T-cell (primary cell): ENCODE measurements at regions not wholly inside any gene's neighbourhood (a gene's known extent, or its start where the extent isn't known, plus 50 kb on each side); places are given as distances from the start of the nearest gene placed in this dataset.
"Not testable (repeated sequence)": the region's sequence is repeated elsewhere in the genome, so short reads cannot be mapped to it uniquely, and the experiment has no call there.

Experiments used
- ATAC-seq, 4 experiments: fragments of 200-7000 bp in 3 of 4; fragments of 150-1000 bp in 1 of 4; cut with Tn5 transposase; replicated peaks in 1 of 4; 1 replicate in 3 of 4; 2 replicates in 1 of 4; pipeline ENCODE4 v1.10.0; 2021; ENCODE audit warnings: moderate library complexity in 3 of 4, mild to moderate bottlenecking in 2 of 4, moderate number of reproducible peaks in 1 of 4
- CTCF ChIA-PET, 2 donors: fragments of 300-600 bp; sonication (Branson Sonifier 250); formaldehyde crosslinking; loops; one replicate each; lab custom pipeline; 2022; ENCODE audit warnings: antibody characterized with exemption in 2 of 2; lab: Charles Lee
- POLR2A ChIA-PET, 2 donors: fragments of 300-600 bp; sonication (Branson Sonifier 250); formaldehyde crosslinking; loops; one replicate each; lab custom pipeline; 2022; ENCODE audit warnings: antibody characterized with exemption in 2 of 2; lab: Charles Lee
- DNase-seq, 35 experiments: peaks; one replicate each; pipeline versions ENCODE4 v3.0.0 to v3.0.0-alpha.2; 2013 to 2023
- H3K27ac ChIP-seq: one replicate; pipeline ENCODE4 v1.5.1; 2013; ENCODE audit warnings: low read length
- H3K27me3 ChIP-seq, 2 experiments: replicated peaks in 1 of 2; 1 replicate in 1 of 2; 2 replicates in 1 of 2; pipeline versions ENCODE4 v1.6.1 to v1.7.0; 2013; ENCODE audit warnings: low read length in 1 of 2, mixed read lengths in 1 of 2; ENCODE audit not compliant: control insufficient read depth in 2 of 2, insufficient read depth in 2 of 2; ENCODE audit errors: extremely low read depth in 1 of 2
- H3K36me3 ChIP-seq, 2 donors: 1 replicate in 1 of 2; 2 replicates in 1 of 2; pipeline versions ENCODE4 v1.6.1 to v1.7.0; 2013; ENCODE audit warnings: low read length in 1 of 2; ENCODE audit not compliant: control insufficient read depth in 2 of 2, insufficient read depth in 1 of 2; ENCODE audit errors: extremely low read depth in 1 of 2
- H3K4me1 ChIP-seq, 2 experiments: 1 replicate in 1 of 2; 2 replicates in 1 of 2; pipeline versions ENCODE4 v1.6.1 to v1.7.0; 2013; ENCODE audit warnings: low read length in 2 of 2, mixed read lengths in 1 of 2; ENCODE audit not compliant: insufficient read depth in 2 of 2, control insufficient read depth in 1 of 2; ENCODE audit errors: extremely low read depth in 1 of 2
- H3K4me3 ChIP-seq, 2 donors: 1 replicate in 1 of 2; 2 replicates in 1 of 2; pipeline versions ENCODE4 v1.5.1 to v1.7.0; 2013; ENCODE audit warnings: mild to moderate bottlenecking in 2 of 2, low read length in 1 of 2, moderate library complexity in 1 of 2; ENCODE audit not compliant: control insufficient read depth in 1 of 2; ENCODE audit errors: extremely low read depth in 1 of 2
- H3K9me3 ChIP-seq: 2 replicates; pipeline ENCODE4 v1.7.0; 2013
- H3K27ac Mint-ChIP-seq, 2 donors: one replicate each; pipeline ENCODE4 v1.8.0; 2020 to 2021; ENCODE audit warnings: mild to moderate bottlenecking in 2 of 2, mixed read lengths in 2 of 2
- H3K27me3 Mint-ChIP-seq, 2 donors: one replicate each; pipeline ENCODE4 v1.8.0; 2021 to 2022; ENCODE audit warnings: mixed read lengths in 2 of 2
- H3K36me3 Mint-ChIP-seq: one replicate; pipeline ENCODE4 v1.8.0; 2021; ENCODE audit warnings: mixed read lengths
- H3K4me1 Mint-ChIP-seq, 3 donors: one replicate each; pipeline ENCODE4 v1.8.0; 2020 to 2022; ENCODE audit warnings: mixed read lengths in 3 of 3, mild to moderate bottlenecking in 1 of 3
- H3K4me3 Mint-ChIP-seq, 3 donors: one replicate each; pipeline ENCODE4 v1.8.0; 2020 to 2022; ENCODE audit warnings: mild to moderate bottlenecking in 3 of 3, mixed read lengths in 3 of 3, moderate library complexity in 3 of 3
- H3K9me3 Mint-ChIP-seq, 3 donors: one replicate each; pipeline ENCODE4 v1.8.0; 2020 to 2022; ENCODE audit warnings: mixed read lengths in 3 of 3
- WGBS: methylation state at CpG from one replicate; pipeline ENCODE4 v1.1.5; 2013; ENCODE audit warnings: missing lambda C conversion rate; ENCODE audit not compliant: insufficient coverage; 5-methylcytosine and 5-hydroxymethylcytosine counted together

- Histone ChIP-seq H3K27ac (no peak overlapping the region), H3K4me1 (no peaks in the 10 kb centered on the region), H3K9me3 (no peaks in the 10 kb centered on the region), H3K4me3 (no peak overlapping the region), H3K27me3 (no peaks in the 10 kb centered on the region), H3K36me3 (no peaks in the 10 kb centered on the region)
- Mint-ChIP-seq H3K27me3 (no peaks in the 10 kb centered on the region), H3K4me1 (no peaks in the 10 kb centered on the region), H3K27ac (no peak overlapping the region), H3K9me3 (peaks cover 10 to 20% (median 10%) of the 10 kb centered on the region in 3 donors), H3K36me3 (no peaks in the 10 kb centered on the region), H3K4me3 (no peak overlapping the region)
- DNase-seq (no peak), ATAC-seq (no peak)
- WGBS: no CpG with 5 or more reads among the region's 1 CpG
- CTCF ChIA-PET: no interaction called here
- POLR2A ChIA-PET: no interaction called here
These were observed 488.8 kb upstream of the ATXN8OS start for GRCh38 chr13:69618838-69619237.

- no peaks in the 10 kb centered on the region for H3K4me1 Mint-ChIP-seq
- Histone ChIP-seq H3K36me3 (no peaks in the 10 kb centered on the region), H3K27ac (no peak overlapping the region), H3K9me3 (no peaks in the 10 kb centered on the region), H3K4me3 (no peak overlapping the region), H3K4me1 (no peaks in the 10 kb centered on the region), H3K27me3 (no peaks in the 10 kb centered on the region)
- H3K9me3 Mint-ChIP-seq: peaks cover 10 to 20% (median 12%) of the 10 kb centered on the region in 3 donors
- H3K4me3 Mint-ChIP-seq: no peak overlapping the region
- whole genome bisulfite sequencing: no CpG with 5 or more reads among the region's 4 CpGs
- DNase-seq (no peak), ATAC-seq (no peak)
- no peaks in the 10 kb centered on the region for H3K27me3 Mint-ChIP-seq
- no peaks in the 10 kb centered on the region for H3K36me3 Mint-ChIP-seq
- no peak overlapping the region for H3K27ac Mint-ChIP-seq
- CTCF ChIA-PET: no interaction called here
- POLR2A ChIA-PET: no interaction called here
These were observed 489.2 kb upstream of the ATXN8OS start for GRCh38 chr13:69618393-69618792.

GRCh38 chr13:69617587-69617986 is 490.0 kb upstream of the ATXN8OS start:
- Histone ChIP-seq H3K9me3 (no peaks in the 10 kb centered on the region), H3K4me1 (no peaks in the 10 kb centered on the region), H3K4me3 (no peak overlapping the region), H3K27ac (no peak overlapping the region), H3K27me3 (no peaks in the 10 kb centered on the region), H3K36me3 (no peaks in the 10 kb centered on the region)
- H3K36me3 Mint-ChIP-seq: no peaks in the 10 kb centered on the region
- CTCF ChIA-PET: interaction anchor here in 1 of 2 donors (1.0 kb wide), 1 partner anchor 19 kb away, joined by 3 read pairs; no protein-coding TSS in a partner anchor
- H3K4me3 Mint-ChIP-seq: no peak overlapping the region
- no CpG with 5 or more reads among the region's 2 CpGs for WGBS
- POLR2A ChIA-PET: no interaction called here
- H3K27ac Mint-ChIP-seq: no peak overlapping the region
- DNase-seq (no peak), ATAC-seq (no peak)
- H3K4me1 Mint-ChIP-seq: no peaks in the 10 kb centered on the region
- no peaks in the 10 kb centered on the region for H3K27me3 Mint-ChIP-seq
- peaks cover 10 to 20% (median 16%) of the 10 kb centered on the region in 3 donors for H3K9me3 Mint-ChIP-seq

- Histone ChIP-seq H3K4me3 (no peak overlapping the region), H3K36me3 (no peaks in the 10 kb centered on the region), H3K9me3 (no peaks in the 10 kb centered on the region), H3K27ac (no peak overlapping the region), H3K27me3 (no peaks in the 10 kb centered on the region), H3K4me1 (no peaks in the 10 kb centered on the region)
- ChIA-PET CTCF (no interaction called here), POLR2A (no interaction called here)
- no peaks in the 10 kb centered on the region for H3K27me3 Mint-ChIP-seq
- H3K9me3 Mint-ChIP-seq: peaks cover 10 to 28% (median 18%) of the 10 kb centered on the region in 3 donors
- no peak overlapping the region for H3K27ac Mint-ChIP-seq
- H3K36me3 Mint-ChIP-seq: no peaks in the 10 kb centered on the region
- no peaks in the 10 kb centered on the region for H3K4me1 Mint-ChIP-seq
- DNase-seq (no peak), ATAC-seq (no peak)
- 75% methylated on average over 1 of the region's 3 CpGs for WGBS
- no peak overlapping the region for H3K4me3 Mint-ChIP-seq
These were observed 491.2 kb upstream of the ATXN8OS start for GRCh38 chr13:69616396-69616795.

GRCh38 chr13:69615055-69615454 is 492.6 kb upstream of the ATXN8OS start:
- ATAC-seq, H3K4me1 Mint-ChIP-seq, H3K36me3 Mint-ChIP-seq, H3K4me3 ChIP-seq, H3K27me3 Mint-ChIP-seq, POLR2A ChIA-PET, H3K27ac ChIP-seq, H3K4me1 ChIP-seq, H3K4me3 Mint-ChIP-seq, H3K27ac Mint-ChIP-seq, CTCF ChIA-PET, H3K27me3 ChIP-seq, H3K9me3 ChIP-seq, DNase-seq, H3K36me3 ChIP-seq: not testable (repeated sequence)
- WGBS: no CpG with 5 or more reads among the region's 8 CpGs
- H3K9me3 Mint-ChIP-seq: peaks cover 6 to 23% (median 19%) of the 10 kb centered on the region in 3 donors

- no CpG with 5 or more reads among the region's 1 CpG for WGBS
- DNase-seq (no peak), ATAC-seq (no peak)
- Histone ChIP-seq H3K36me3 (no peaks in the 10 kb centered on the region), H3K27ac (no peak overlapping the region), H3K4me3 (no peak overlapping the region), H3K4me1 (no peaks in the 10 kb centered on the region), H3K27me3 (no peaks in the 10 kb centered on the region), H3K9me3 (no peaks in the 10 kb centered on the region)
- Mint-ChIP-seq H3K27me3 (no peaks in the 10 kb centered on the region), H3K27ac (no peak overlapping the region), H3K9me3 (peaks cover 6 to 14% (median 12%) of the 10 kb centered on the region in 3 donors), H3K4me1 (no peaks in the 10 kb centered on the region), H3K4me3 (no peak overlapping the region), H3K36me3 (no peaks in the 10 kb centered on the region)
- ChIA-PET CTCF (no interaction called here), POLR2A (no interaction called here)
These were observed 502.9 kb upstream of the ATXN8OS start for GRCh38 chr13:69604698-69605097.
